ENCODE measurements at regions not wholly inside any gene's neighbourhood (a gene's known extent, or its start where the extent isn't known, plus 50 kb on each side); places are given as distances from the start of the nearest gene placed in this dataset.
"Not testable (repeated sequence)": the region's sequence is repeated elsewhere in the genome, so short reads cannot be mapped to it uniquely, and the experiment has no call there.

DNA sequence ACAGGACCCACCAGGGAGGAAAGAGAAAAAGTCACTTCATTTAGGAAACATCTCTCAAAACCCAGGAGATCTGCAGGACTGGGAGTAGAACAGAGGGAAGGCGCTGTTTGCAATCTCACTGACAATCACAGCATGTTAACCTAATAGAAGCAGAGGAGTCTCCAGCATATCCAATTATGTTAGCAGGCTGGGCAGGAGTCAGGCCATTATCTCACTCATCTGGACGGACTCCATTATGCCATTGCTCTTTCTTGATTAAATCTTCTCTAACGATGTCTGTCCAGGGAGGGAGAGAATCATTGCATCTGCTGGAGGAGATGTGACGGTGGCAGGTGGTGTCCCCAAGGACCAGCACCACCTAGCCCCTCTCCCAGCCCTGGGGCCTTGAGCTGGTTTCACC is 203.8 kb upstream of the SFSWAP start:
- no peak for DNase-seq (ENCODE audit: low read depth in 2 of 2)

DNA sequence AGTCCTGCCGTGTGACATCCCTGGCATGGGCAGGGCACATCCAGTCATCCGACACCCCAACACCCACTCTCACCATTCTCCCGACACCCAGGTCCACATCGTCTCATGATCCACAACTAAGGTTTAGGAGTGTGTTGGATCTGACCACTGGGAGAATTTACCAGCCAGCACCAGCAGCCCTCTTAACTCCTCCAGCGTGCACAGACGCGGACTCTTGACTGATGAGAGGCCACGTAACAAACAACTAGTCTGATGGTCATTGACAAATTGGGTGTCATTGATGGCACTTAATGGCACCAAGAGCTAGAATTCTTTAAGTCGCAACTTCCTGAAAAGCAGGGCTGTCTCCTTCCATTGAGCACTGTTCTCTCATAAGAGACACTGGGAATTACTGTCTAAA is 203.0 kb upstream of the SFSWAP start:
- DNase-seq (ENCODE audit: low read depth in 2 of 2) = no peak

DNA sequence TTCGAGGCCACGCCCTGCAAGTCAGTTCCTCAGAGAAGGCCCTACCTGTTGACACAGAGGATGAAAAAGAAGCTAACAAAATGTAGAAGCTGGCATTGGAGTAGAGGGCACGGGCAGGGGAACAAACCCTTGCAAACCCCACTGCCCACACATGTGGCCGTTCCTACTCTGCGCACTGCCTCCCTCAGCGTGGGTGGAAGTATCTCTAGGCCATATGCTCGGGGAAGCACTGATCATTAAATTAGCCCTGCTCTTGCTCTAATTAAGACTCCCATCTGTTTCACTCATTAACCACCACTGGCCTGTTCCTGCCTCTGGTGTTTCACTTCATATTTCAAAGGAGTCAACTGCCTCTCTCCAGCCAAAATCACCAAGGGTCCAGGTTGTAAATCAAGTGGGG is 201.2 kb upstream of the SFSWAP start:
- DNase-seq (ENCODE audit: low read depth in 2 of 2) = no peak

GRCh38 chr12:131510431-131510830 is 200.5 kb upstream of the SFSWAP start:
- no peak for DNase-seq (ENCODE audit: low read depth in 2 of 2)

DNA sequence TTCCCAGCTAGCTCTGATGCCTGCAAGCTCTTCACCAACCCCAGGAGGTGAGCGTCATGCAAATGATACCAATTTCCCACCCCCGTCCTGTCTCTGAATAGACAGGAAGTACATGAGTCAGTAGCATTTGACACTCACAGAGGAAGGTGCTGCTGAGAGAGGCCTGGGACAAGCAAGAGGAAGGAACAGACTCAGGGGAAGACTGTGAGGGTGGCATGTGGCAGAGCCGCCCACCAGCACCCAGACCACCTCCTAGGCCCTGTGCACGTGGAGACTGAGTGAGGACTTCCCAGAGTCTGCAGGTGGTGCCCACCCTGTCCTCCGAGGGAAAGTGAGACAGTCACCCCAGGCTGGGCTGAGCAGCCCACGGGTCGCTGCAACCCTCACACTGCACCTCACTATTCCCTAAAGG is 199.5 kb upstream of the SFSWAP start:
- no peak for DNase-seq (ENCODE audit: low read depth in 2 of 2)

GRCh38 chr12:131511803-131512561 is 198.9 kb upstream of the SFSWAP start:
- DNase-seq (ENCODE audit: low read depth in 2 of 2) = no peak

GRCh38 chr12:131513606-131514005 is 197.3 kb upstream of the SFSWAP start:
- DNase-seq (ENCODE audit: low read depth in 2 of 2) = no peak

GRCh38 chr12:131520553-131520952 is 190.3 kb upstream of the SFSWAP start:
- not testable (repeated sequence) for DNase-seq (ENCODE audit: low read depth in 2 of 2)

- DNase-seq (ENCODE audit: low read depth in 2 of 2) = no peak
Measured at GRCh38 chr12:131521326-131521725, 189.6 kb upstream of the SFSWAP start.

DNA sequence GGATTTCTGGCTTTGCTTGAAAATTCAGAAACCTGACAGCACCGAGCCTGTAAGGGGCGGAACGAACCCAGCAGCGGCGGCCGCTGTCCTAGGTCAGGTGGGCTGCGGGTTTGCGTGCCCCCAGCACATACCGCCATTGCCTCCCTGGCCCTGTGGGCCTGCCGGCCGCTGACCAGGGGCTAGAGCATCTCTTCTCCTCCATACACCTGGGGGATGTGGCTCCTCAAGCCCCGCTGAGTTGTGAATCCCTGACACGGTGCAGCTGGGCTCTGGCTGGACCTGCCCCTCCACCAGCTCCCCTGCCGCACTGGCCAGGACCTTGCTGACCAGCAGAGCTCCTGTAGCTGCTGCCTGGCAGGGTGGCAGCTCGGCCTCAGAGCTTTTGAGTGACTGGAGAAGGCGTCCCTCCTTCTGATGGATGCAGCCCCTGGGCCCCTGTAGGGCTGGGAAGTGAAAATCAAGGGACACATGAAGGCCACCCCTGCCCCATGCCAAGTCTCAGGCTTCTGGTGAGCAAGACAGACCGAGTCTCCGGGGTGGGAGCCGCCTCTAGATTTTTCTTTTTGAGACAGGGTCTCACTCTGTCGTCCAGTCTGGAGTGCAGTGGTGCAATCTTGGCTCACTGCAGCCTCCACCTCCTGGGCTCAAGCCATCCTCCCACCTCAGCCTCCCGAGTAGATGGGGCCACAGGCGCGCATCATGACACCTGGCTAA is 184.9 kb upstream of the SFSWAP start:
- no peak for DNase-seq (ENCODE audit: low read depth in 2 of 2)

GRCh38 chr12:131527092-131527491 is 183.8 kb upstream of the SFSWAP start:
- DNase-seq (ENCODE audit: low read depth in 2 of 2) = no peak

DNA sequence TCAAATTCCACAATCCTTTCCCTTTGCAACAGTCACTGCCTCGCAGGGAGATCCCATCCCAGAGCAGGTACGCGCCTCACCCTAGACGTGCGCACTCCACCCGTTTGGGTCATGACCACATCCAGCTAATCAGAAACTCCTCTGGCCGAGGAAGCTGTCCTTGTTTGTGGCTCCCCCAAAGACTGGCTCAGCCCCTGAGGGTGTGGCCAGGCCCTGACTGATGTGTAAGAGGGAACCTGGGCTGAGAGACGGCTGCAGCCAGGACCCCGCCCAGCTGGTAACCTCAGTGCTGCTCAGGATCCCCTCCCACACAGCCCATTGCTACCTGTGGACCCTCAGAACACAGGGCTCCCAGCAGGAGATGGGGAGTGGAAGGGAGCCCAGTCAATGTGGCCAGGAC is 183.2 kb upstream of the SFSWAP start:
- no peak for DNase-seq (ENCODE audit: low read depth in 2 of 2)

GRCh38 chr12:131528144-131528543 is 182.7 kb upstream of the SFSWAP start:
- no peak for DNase-seq (ENCODE audit: low read depth in 2 of 2)

- DNase-seq (ENCODE audit: low read depth in 2 of 2) = no peak
Measured at GRCh38 chr12:131528667-131529066, 182.2 kb upstream of the SFSWAP start.

GRCh38 chr12:131529196-131530040 is 181.5 kb upstream of the SFSWAP start:
- DNase-seq (ENCODE audit: low read depth in 2 of 2) = no peak

- no peak for DNase-seq (ENCODE audit: low read depth in 2 of 2)
Measured at GRCh38 chr12:131530041-131530332, 180.9 kb upstream of the SFSWAP start.

GRCh38 chr12:131530422-131530821 is 180.5 kb upstream of the SFSWAP start:
- DNase-seq (ENCODE audit: low read depth in 2 of 2) = no peak

DNA sequence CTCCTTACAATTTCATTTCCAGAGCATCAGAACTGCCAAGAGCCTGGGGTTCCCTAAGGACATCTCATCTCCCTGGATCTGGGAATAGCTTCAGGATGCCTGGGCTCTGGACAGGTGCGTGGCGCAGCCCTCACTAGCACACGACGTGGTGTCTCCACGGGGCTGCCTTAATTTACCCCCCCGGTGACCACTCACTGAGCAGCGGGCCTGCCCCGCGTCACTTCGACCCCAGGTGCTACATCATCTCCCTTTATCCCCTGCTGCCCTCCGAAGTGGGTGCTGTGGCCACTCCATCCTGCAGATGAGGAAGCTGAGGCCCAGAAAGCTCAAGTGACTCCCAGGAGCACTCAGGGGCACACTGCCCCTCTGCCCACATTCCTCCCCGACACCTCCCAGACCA is 177.8 kb upstream of the SFSWAP start:
- DNase-seq (ENCODE audit: low read depth in 2 of 2) = no peak

DNA sequence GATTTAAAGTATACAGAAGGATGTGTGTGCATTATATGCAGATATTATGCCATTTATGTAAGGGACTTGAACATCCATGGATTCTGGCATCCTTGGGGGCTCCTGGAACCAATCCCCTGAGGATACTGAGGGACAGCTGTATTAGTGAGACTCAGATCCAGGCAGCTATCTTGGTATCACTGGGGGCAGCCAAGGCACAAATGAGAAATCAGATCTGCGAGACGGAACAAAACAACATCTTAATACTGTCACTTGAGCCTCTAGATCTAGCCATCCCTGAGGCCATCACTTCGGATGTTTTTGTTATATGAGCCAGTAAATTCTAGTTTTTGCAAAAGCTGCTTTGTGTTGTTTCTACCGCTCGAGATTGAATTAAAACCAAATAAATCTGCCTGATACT is 175.1 kb upstream of the SFSWAP start:
- no peak for DNase-seq (ENCODE audit: low read depth in 2 of 2)

DNA sequence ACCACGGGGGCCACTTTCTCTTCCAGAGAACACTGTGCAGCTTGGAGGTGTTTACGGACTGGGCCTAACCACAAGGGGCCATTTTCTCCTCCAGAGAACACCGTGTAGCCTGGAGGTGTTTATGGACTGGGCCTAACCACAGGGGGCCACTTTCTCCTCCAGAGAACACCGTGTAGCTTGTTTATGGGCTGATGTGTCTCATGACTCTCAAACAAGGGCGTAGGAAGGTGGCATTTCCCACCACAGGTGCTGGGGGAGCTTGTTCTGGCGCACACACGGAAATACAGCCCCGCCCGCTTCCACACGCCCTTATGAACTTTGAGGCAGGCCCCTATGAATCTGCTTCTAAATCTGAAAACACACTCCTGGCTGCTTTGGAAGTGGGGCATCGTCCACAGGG is 174.6 kb upstream of the SFSWAP start:
- DNase-seq (ENCODE audit: low read depth in 2 of 2) = no peak

- no peak for DNase-seq (ENCODE audit: low read depth in 2 of 2)
Measured at GRCh38 chr12:131536766-131537165, 174.1 kb upstream of the SFSWAP start.

DNA sequence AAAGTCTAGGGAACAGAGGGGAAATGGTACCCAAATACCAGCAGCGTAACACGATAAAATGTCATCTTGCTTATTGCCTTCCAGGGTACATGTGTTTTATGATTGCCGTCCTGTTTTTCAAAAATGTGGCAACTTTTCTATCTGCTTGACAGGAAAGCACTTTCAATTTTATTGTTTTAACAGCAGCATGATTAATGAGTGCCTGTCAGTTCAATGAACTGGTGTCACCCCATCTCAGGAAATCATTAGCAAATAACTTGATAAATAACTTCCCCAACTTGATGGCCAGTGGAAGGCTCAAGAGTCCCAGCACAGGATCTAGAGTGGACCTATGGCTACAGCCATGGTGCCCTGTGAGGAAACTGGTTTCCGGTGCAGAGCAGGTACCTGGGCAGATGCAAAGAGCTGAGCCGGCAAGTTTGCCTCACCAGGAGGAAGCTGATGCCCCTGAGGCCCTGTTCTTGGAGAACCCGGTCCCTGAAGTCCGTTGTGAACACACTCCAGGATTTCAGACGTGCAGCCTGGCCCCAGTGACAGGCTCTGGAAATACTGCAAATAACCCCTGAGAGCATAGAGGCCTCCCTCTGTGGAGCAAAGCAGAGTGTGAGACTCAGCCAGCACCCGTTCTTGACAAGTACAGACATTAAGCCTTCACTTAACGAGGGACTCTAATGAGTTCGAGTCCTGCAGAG is 173.5 kb upstream of the SFSWAP start:
- no peak for DNase-seq (ENCODE audit: low read depth in 2 of 2)
